HepG2 (cell line): ENCODE measurements at regions not wholly inside any gene's neighbourhood (a gene's known extent, or its start where the extent isn't known, plus 50 kb on each side); places are given as distances from the start of the nearest gene placed in this dataset.

Experiments
- ATAC-seq: fragments of 200-7000 bp; cut with Tn5 transposase; 3 replicates; pipeline ENCODE4 v1.9.1; 2020; ENCODE audit warnings: mild to moderate bottlenecking, moderate library complexity
- BruUV-seq: library from RNA; stranded (reverse); fragments of 400-500 nt; replicated peaks from 2 replicates; lab custom pipeline; 2021; lab: Mats Ljungman, UMichigan
- CTCF ChIA-PET: fragments of 300-600 bp; formaldehyde crosslinking; extraction: SDS; loops from one replicate; lab custom pipeline; 2021; ENCODE audit warnings: low total read pairs, inconsistent platforms, low intra/inter-chr PET ratio; lab: Yijun Ruan, JAX
- POLR2A ChIA-PET: fragments of 350-600 bp; sonication (Branson Sonifier 250); formaldehyde crosslinking; loops from one replicate; lab custom pipeline; 2020; ENCODE audit warnings: antibody characterized with exemption, inconsistent platforms; lab: Yijun Ruan, JAX
- DNase-seq: peaks from one replicate; pipeline ENCODE4 v3.0.0-alpha.2; 2015; ENCODE audit warnings: low spot score
- FAIRE-seq: peaks from 3 replicates; lab custom pipeline; 2011; peaks lifted over from hg19 to GRCh38; lab: Jason Lieb, UNC
- H2AFZ ChIP-seq: one replicate; pipeline ENCODE4 v1.6.1; 2011; ENCODE audit warnings: low read length, inconsistent platforms
- H3K27ac ChIP-seq: fragments of 300-600 bp; 3 replicates; pipeline ENCODE4 v1.8.0; 2011; ENCODE audit warnings: mixed run types, mild to moderate bottlenecking, mixed read lengths, low read length, inconsistent platforms; ENCODE audit not compliant: insufficient read depth; ENCODE audit errors: extremely low read length
- H3K27me3 ChIP-seq, 2 experiments: fragments of 200-600 bp in 1 of 2; 2 replicates in 1 of 2; 3 replicates in 1 of 2; pipeline versions ENCODE4 v1.6.0 to v1.8.0; 2011; ENCODE audit warnings: low read length in 2 of 2, mild to moderate bottlenecking in 2 of 2, moderate library complexity in 2 of 2, inconsistent platforms in 1 of 2; ENCODE audit not compliant: insufficient read depth in 2 of 2, control insufficient read depth in 1 of 2
- H3K36me3 ChIP-seq, 2 experiments: fragments of 200-600 bp in 1 of 2; replicated peaks in 1 of 2; 2 replicates in 1 of 2; 3 replicates in 1 of 2; pipeline versions ENCODE4 v1.5.1 to v1.8.0; 2011; ENCODE audit warnings: low read length in 2 of 2, inconsistent platforms in 1 of 2; ENCODE audit not compliant: insufficient read depth in 2 of 2, control insufficient read depth in 1 of 2
- H3K4me1 ChIP-seq: 2 replicates; pipeline ENCODE4 v1.5.1; 2012; ENCODE audit warnings: low read length, inconsistent platforms; ENCODE audit not compliant: insufficient read depth
- H3K4me2 ChIP-seq: 2 replicates; pipeline ENCODE4 v1.6.0; 2011; ENCODE audit warnings: low read depth, low read length, inconsistent platforms
- H3K4me3 ChIP-seq, 3 experiments: fragments of 200-600 bp in 1 of 3; sonication (generic), shearing (Covaris generic) in 1 of 3; replicated peaks in 1 of 3; 2 replicates each; pipeline ENCODE4 v1.5.1; 2011 to 2016; ENCODE audit warnings: low read length in 3 of 3, inconsistent platforms in 2 of 3, low read depth in 2 of 3, mild to moderate bottlenecking in 2 of 3, control low read depth in 1 of 3, mixed read lengths in 1 of 3; ENCODE audit not compliant: insufficient read depth in 1 of 3
- H3K79me2 ChIP-seq: one replicate; pipeline ENCODE4 v1.6.1; 2011; ENCODE audit warnings: low read length, inconsistent platforms; ENCODE audit not compliant: insufficient read depth
- H3K9ac ChIP-seq: 2 replicates; pipeline ENCODE4 v1.6.0; 2011; ENCODE audit warnings: mild to moderate bottlenecking, low read depth, low read length, inconsistent platforms; ENCODE audit not compliant: insufficient read depth
- H3K9me3 ChIP-seq: 2 replicates; pipeline ENCODE4 v1.5.1; 2012; ENCODE audit warnings: mild to moderate bottlenecking, low read length
- H4K20me1 ChIP-seq: 2 replicates; pipeline ENCODE4 v1.6.0; 2011; ENCODE audit warnings: inconsistent platforms, mild to moderate bottlenecking, low read length, moderate library complexity; ENCODE audit not compliant: insufficient read depth
- EED ChIP-seq: sonication (generic); formaldehyde crosslinking; IDR thresholded peaks from 2 replicates; pipeline ENCODE4 v1.5.0; 2020; ENCODE audit warnings: mild to moderate bottlenecking, missing genetic modification reagents
- GATAD2A ChIP-seq: IDR thresholded peaks from 2 replicates; pipeline ENCODE4 v1.6.1; 2016
- HIVEP1 ChIP-seq: sonication (generic); formaldehyde crosslinking; IDR thresholded peaks from 2 replicates; pipeline ENCODE4 v1.4.0; 2020; ENCODE audit warnings: mild to moderate bottlenecking, missing genetic modification reagents
- KLF6 ChIP-seq: IDR thresholded peaks from 2 replicates; pipeline ENCODE4 v1.8.0; 2016; ENCODE audit warnings: missing biosample characterization, missing genetic modification reagents
- MIER2 ChIP-seq: IDR thresholded peaks from 2 replicates; pipeline ENCODE4 v1.6.1; 2016; ENCODE audit warnings: missing biosample characterization, missing genetic modification reagents
- MIER3 ChIP-seq: IDR thresholded peaks from 2 replicates; pipeline ENCODE4 v1.6.1; 2016; ENCODE audit warnings: missing compliant biosample characterization, borderline replicate concordance
- NFIB ChIP-seq: sonication (generic); formaldehyde crosslinking; IDR thresholded peaks from 2 replicates; pipeline ENCODE4 v1.9.0; 2021; ENCODE audit warnings: missing genetic modification reagents, mild to moderate bottlenecking, borderline replicate concordance
- REXO4 ChIP-seq: sonication (generic); formaldehyde crosslinking; IDR thresholded peaks from 2 replicates; pipeline ENCODE4 v1.8.0; 2022; ENCODE audit warnings: missing genetic modification reagents, mild to moderate bottlenecking, borderline replicate concordance
- SALL1 ChIP-seq: sonication (generic); formaldehyde crosslinking; IDR thresholded peaks from 2 replicates; pipeline ENCODE4 v1.8.0; 2022; ENCODE audit warnings: mild to moderate bottlenecking, missing genetic modification reagents
- ZBTB3 ChIP-seq: sonication (generic); formaldehyde crosslinking; IDR thresholded peaks from 2 replicates; pipeline ENCODE4 v1.4.0; 2020; ENCODE audit warnings: low read depth, mild to moderate bottlenecking, moderate library complexity, missing genetic modification reagents, borderline replicate concordance
- ZFY ChIP-seq: sonication (generic); formaldehyde crosslinking; IDR thresholded peaks from 2 replicates; pipeline ENCODE4 v1.4.0; 2020; ENCODE audit warnings: missing genetic modification reagents
- ZNF564 ChIP-seq: sonication (generic); formaldehyde crosslinking; IDR thresholded peaks from 2 replicates; pipeline ENCODE4 v1.8.1; 2023; ENCODE audit warnings: mild to moderate bottlenecking, missing genetic modification reagents
- ZNF629 ChIP-seq: sonication (generic); formaldehyde crosslinking; conservative IDR thresholded peaks from 2 replicates; pipeline ENCODE4 v1.5.0; 2020; ENCODE audit warnings: missing genetic modification reagents
- ZNF879 ChIP-seq: sonication (generic); formaldehyde crosslinking; IDR thresholded peaks from 2 replicates; pipeline ENCODE4 v1.8.1; 2023; ENCODE audit warnings: missing genetic modification reagents
- WGBS: methylation state at CpG from one replicate; pipeline ENCODE4 v1.1.6; 2017; ENCODE audit warnings: low lambda C conversion rate; 5-methylcytosine and 5-hydroxymethylcytosine counted together
- in situ Hi-C: cut with HindIII; loops from 2 replicates; pipeline ENCODE4 v1.10.0; 2017; ENCODE audit warnings: low pct_unique_long_range_greater_than_20kb; ENCODE audit not compliant: extremely low pct_ligation_motif_present
- intact Hi-C: fragments of 100-400 bp; cut with micrococcal nuclease; formaldehyde crosslinking; loops from one replicate; pipeline ENCODE4 v1.10.0; 2022; ENCODE audit not compliant: unreplicated experiment
- TF ChIP-seq, protein P1 (sequence below): IDR thresholded peaks from 2 replicates; pipeline ENCODE4 v1.6.1; 2012; ENCODE audit warnings: low read depth, low read length, improper control_type of control experiment
- TF ChIP-seq, protein P2 (sequence below): sonication (generic); formaldehyde crosslinking; IDR thresholded peaks from 2 replicates; pipeline ENCODE4 v1.4.0; 2020; ENCODE audit warnings: missing genetic modification reagents
- TF ChIP-seq, protein P3 (sequence below): sonication (generic); formaldehyde crosslinking; IDR thresholded peaks from 2 replicates; pipeline ENCODE4 v1.4.0; 2020; ENCODE audit warnings: mild to moderate bottlenecking, missing genetic modification reagents

DNA sequence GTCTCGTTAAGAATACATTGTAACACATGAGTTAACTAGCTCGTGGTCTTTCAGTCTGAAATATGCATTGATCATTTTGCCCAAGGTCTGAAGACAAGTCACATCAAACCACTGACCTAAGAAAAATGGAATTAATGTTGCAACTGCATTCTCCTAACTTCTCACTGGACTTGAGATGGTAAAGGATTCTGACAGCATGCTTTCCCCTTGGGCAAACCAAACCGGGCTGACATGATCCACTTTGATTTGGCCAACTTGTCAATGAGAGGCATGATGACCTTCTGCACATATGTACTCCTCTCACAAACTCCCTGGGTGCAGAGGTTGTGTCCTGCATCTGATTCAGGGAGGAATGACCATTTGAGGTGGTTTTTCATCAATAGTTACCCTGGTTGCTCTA is 1982.5 kb upstream of the PIK3C3 start:
- no peak for DNase-seq
- no peaks in the 10 kb centered on the region for H3K36me3 ChIP-seq
- TF ChIP-seq ZNF629 (CRISPR knock-in tag) (no peak), HIVEP1 (CRISPR knock-in tag) (no peak), SALL1 (CRISPR knock-in tag) (no peak), EED (no peak), REXO4 (no peak), NFIB (CRISPR knock-in tag) (no peak)
- TF ChIP-seq, all 625 proteins: peak for 0
- H3K27me3 ChIP-seq = no peaks in the 10 kb centered on the region
- in situ Hi-C loops = no loop called here
- no peak overlapping the region for H3K4me2 ChIP-seq
- ATAC-seq = no peak
- no peak overlapping the region for H3K9ac ChIP-seq
- FAIRE-seq = no peak
- intact Hi-C loops = no loop called here
- H3K9me3 ChIP-seq = no peaks in the 10 kb centered on the region
- H2AFZ ChIP-seq = no peak overlapping the region
- H3K4me3 ChIP-seq = no peak overlapping the region
- H3K4me1 ChIP-seq = no peaks in the 10 kb centered on the region
- CTCF ChIA-PET = no interaction called here
- no peak overlapping the region for H3K27ac ChIP-seq
- POLR2A ChIA-PET = no interaction called here
- BruUV-seq = no TSS peak
- H3K79me2 ChIP-seq = no peaks in the 10 kb centered on the region
- no peaks in the 10 kb centered on the region for H4K20me1 ChIP-seq
- WGBS = 18% methylated on average over 3 of the region's 3 CpGs

DNA sequence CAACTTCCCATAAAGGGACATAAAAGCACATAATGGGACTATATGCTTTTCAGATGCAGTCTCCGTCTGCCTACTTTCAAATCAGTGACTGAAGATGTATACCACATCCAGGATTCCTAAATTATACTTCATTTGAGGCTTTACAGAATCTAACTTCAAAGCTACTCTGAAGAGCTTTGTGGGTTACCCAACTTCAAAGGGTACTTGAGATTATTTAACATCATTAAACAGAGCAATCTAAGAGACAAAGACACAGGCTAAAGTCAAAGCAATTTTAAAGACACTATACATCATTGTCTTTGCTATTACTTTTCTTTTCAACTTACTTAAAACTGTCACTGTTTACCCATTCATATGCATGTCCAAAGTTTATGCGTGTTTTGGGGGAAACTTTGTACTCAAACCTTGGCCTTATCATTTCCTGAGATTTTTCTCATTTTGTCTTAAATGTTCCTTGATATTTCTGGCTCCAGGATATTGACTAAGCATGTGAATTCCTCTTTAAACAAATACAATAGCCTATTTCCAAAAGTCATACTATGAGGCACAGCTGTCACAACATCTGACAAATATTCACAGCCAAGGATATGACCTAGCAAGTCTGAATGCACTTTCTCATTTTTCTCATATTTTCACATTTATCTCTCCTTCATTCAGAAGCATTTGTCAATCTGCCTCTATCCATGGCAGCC is 1985.1 kb upstream of the PIK3C3 start:
- Histone ChIP-seq H3K4me3 (no peak overlapping the region), H3K27ac (no peak overlapping the region), H3K36me3 (no peaks in the 10 kb centered on the region), H2AFZ (no peak overlapping the region), H3K4me2 (no peak overlapping the region), H3K4me1 (no peaks in the 10 kb centered on the region), H3K9me3 (no peaks in the 10 kb centered on the region), H3K9ac (no peak overlapping the region), H3K79me2 (no peaks in the 10 kb centered on the region), H3K27me3 (no peaks in the 10 kb centered on the region), H4K20me1 (no peaks in the 10 kb centered on the region)
- intact Hi-C loops (no loop called here), in situ Hi-C loops (no loop called here)
- BruUV-seq = no TSS peak
- ATAC-seq (no peak), FAIRE-seq (no peak), DNase-seq (no peak)
- ChIA-PET CTCF (no interaction called here), POLR2A (no interaction called here)
- WGBS = 0% methylated on average over 2 of the region's 2 CpGs
- TF ChIP-seq, protein P1, sequence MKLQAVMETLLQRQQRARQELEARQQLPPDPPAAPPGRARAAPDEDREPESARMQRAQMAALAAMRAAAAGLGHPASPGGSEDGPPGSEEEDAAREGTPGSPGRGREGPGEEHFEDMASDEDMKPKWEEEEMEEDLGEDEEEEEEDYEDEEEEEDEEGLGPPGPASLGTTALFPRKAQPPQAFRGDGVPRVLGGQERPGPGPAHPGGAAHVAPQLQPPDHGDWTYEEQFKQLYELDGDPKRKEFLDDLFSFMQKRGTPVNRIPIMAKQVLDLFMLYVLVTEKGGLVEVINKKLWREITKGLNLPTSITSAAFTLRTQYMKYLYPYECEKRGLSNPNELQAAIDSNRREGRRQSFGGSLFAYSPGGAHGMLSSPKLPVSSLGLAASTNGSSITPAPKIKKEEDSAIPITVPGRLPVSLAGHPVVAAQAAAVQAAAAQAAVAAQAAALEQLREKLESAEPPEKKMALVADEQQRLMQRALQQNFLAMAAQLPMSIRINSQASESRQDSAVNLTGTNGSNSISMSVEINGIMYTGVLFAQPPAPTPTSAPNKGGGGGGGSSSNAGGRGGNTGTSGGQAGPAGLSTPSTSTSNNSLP = no peak
- TF ChIP-seq NFIB (CRISPR knock-in tag) (no peak), MIER3 (no peak), GATAD2A (CRISPR knock-in tag) (no peak), ZNF564 (CRISPR knock-in tag) (no peak), ZFY (CRISPR knock-in tag) (no peak), MIER2 (CRISPR knock-in tag) (no peak), KLF6 (CRISPR knock-in tag) (no peak), ZNF879 (CRISPR knock-in tag) (no peak), ZBTB3 (CRISPR knock-in tag) (no peak)
- TF ChIP-seq, protein P2, sequence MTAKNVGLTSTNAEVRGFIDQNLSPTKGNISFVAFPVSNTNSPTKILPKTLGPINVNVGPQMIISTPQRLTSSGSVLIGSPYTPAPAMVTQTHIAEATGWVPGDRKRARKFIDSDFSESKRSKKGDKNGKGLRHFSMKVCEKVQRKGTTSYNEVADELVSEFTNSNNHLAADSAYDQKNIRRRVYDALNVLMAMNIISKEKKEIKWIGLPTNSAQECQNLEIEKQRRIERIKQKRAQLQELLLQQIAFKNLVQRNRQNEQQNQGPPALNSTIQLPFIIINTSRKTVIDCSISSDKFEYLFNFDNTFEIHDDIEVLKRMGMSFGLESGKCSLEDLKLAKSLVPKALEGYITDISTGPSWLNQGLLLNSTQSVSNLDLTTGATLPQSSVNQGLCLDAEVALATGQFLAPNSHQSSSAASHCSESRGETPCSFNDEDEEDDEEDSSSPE (CRISPR knock-in tag) = no peak
- TF ChIP-seq, protein P3, sequence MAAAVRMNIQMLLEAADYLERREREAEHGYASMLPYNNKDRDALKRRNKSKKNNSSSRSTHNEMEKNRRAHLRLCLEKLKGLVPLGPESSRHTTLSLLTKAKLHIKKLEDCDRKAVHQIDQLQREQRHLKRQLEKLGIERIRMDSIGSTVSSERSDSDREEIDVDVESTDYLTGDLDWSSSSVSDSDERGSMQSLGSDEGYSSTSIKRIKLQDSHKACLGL (CRISPR knock-in tag) = no peak
